ENCODE measurements at regions not wholly inside any gene's neighbourhood (a gene's known extent, or its start where the extent isn't known, plus 50 kb on each side); places are given as distances from the start of the nearest gene placed in this dataset.

- TF ChIP-seq EZH2 (IDR thresholded peaks at IDR 0.05; ENCODE audit: insufficient read depth, poor library complexity, severe bottlenecking) (no peak), EZH2phosphoT487 (IDR thresholded peaks at IDR 0.05; ENCODE audit: insufficient read depth, low read depth) (no peak)
Measured at GRCh38 chr5:18008940-18009339, 374.7 kb downstream of the TAF11L14 start.
